ENCODE measurements at regions not wholly inside any gene's neighbourhood (a gene's known extent, or its start where the extent isn't known, plus 50 kb on each side); places are given as distances from the start of the nearest gene placed in this dataset.

DNA sequence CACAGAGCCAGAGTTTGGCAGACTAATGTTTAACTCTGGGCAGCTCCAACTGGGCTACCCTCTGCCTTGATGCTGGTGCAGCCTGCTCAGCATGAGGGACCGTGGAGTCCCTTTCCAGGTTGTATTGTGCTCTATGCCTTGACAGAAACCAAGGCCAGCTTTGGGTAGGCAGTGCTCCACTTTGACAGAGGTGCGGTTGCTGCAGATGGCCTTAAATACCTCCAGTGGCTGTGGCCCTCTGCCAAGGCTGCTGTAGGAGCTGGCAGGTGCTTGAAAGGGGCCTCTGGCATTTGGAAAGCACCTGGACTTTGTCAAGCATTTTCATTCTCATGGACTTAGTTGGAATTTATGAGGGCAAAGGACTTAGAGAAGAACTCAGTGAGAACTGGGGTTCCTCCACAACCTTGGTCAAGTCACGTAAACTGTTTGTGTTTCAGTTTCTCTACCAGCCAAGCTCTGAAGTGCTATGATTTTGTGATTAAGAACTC, 249.7 kb upstream of the ZNF462 start:
- H3K4me1 ChIP-seq (ENCODE audit: control insufficient read depth in 1 of 2, low read depth in 2 of 2): no peaks in the 10 kb centered on the region
- H3K36me3 ChIP-seq: no peaks in the 10 kb centered on the region
- no peak overlapping the region for H3K27ac ChIP-seq
- no peak overlapping the region for H3K4me3 ChIP-seq
- H3K9me3 ChIP-seq: no peaks in the 10 kb centered on the region
- TF ChIP-seq, protein P1, sequence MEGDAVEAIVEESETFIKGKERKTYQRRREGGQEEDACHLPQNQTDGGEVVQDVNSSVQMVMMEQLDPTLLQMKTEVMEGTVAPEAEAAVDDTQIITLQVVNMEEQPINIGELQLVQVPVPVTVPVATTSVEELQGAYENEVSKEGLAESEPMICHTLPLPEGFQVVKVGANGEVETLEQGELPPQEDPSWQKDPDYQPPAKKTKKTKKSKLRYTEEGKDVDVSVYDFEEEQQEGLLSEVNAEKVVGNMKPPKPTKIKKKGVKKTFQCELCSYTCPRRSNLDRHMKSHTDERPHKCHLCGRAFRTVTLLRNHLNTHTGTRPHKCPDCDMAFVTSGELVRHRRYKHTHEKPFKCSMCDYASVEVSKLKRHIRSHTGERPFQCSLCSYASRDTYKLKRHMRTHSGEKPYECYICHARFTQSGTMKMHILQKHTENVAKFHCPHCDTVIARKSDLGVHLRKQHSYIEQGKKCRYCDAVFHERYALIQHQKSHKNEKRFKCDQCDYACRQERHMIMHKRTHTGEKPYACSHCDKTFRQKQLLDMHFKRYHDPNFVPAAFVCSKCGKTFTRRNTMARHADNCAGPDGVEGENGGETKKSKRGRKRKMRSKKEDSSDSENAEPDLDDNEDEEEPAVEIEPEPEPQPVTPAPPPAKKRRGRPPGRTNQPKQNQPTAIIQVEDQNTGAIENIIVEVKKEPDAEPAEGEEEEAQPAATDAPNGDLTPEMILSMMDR (IDR thresholded peaks at IDR 0.05): no peak
- no peaks in the 10 kb centered on the region for H3K27me3 ChIP-seq (replicated peaks; ENCODE audit: insufficient read depth)
- ATAC-seq (ENCODE audit: insufficient number of reproducible peaks, low FRiP score, low read depth) (no peak), DNase-seq (ENCODE audit: low spot score) (no peak)

DNA sequence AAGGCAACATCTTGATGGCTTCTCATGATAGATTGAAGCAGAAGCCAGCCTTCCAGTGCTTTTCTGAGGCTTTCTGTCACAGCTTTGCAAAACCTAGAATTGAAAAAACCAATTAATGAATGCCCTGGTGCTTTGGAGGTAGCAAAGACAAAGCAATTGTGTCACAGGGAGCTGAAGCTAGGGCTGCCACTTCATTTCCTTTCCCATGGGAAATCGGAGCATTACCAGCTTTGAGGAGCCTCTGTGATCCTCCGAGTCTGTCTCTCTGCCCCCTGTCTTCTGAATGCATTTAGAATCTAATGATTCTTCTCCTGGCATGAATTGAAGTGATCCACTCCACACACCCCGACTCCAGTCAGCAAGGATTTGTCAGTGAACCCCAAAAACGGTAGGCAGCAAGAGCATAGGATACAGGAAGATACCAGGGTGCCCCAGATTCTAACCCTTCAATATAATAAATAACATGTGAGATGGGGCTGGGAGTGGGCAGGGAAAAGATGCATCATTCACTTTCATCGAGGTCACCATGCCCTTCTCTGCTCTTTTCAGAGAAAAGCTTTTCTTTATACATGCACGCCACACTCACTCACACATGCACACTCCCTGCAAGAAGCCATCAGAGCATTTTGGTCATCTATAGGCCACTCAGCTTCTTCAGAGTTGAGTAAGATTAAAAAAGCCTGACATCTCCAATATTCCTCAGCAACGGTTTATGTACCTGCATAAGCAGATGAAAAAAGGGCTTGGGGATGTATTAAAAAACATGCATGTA, 247.7 kb upstream of the ZNF462 start:
- DNase-seq (ENCODE audit: low spot score): no peak
- TF ChIP-seq, protein P1 (IDR thresholded peaks at IDR 0.05): no peak
- H3K4me1 ChIP-seq (ENCODE audit: control insufficient read depth in 1 of 2, low read depth in 2 of 2): no peaks in the 10 kb centered on the region

DNA sequence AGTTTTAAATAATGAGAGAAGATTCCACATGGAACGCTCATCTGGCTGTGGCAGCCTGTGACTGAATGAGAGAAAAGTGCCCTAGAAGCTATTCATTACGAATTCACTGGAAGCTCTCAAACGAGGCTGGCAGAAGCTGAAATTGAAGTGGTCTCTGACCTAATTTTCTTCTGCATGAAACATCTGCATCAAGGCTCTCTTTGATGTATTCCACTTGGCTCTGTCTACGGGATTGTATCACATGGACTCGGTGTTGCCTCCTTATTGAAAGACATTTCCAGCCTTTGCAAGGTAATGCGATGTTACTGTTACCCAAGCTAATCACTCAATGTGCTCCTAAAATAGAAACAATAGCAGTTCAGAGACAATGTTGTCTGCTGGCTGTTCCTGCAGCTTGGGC, 246.9 kb upstream of the ZNF462 start:
- H3K9me3 ChIP-seq: no peaks in the 10 kb centered on the region
- DNase-seq (ENCODE audit: low spot score) (no peak), ATAC-seq (ENCODE audit: insufficient number of reproducible peaks, low FRiP score, low read depth) (no peak)
- no peaks in the 10 kb centered on the region for H3K27me3 ChIP-seq (replicated peaks; ENCODE audit: insufficient read depth)
- no peaks in the 10 kb centered on the region for H3K4me1 ChIP-seq (ENCODE audit: control insufficient read depth in 1 of 2, low read depth in 2 of 2)
- TF ChIP-seq, protein P1 (IDR thresholded peaks at IDR 0.05): no peak
- no peaks in the 10 kb centered on the region for H3K36me3 ChIP-seq
- no peak overlapping the region for H3K4me3 ChIP-seq
- H3K27ac ChIP-seq: no peak overlapping the region

More for the DNA sequence above, 247.7 kb upstream of the ZNF462 start:
- Histone ChIP-seq H3K4me3 (no peak overlapping the region), H3K36me3 (no peaks in the 10 kb centered on the region), H3K27me3 (replicated peaks; ENCODE audit: insufficient read depth) (no peaks in the 10 kb centered on the region), H3K9me3 (no peaks in the 10 kb centered on the region), H3K27ac (no peak overlapping the region)
- ATAC-seq (ENCODE audit: insufficient number of reproducible peaks, low FRiP score, low read depth): no peak

DNA sequence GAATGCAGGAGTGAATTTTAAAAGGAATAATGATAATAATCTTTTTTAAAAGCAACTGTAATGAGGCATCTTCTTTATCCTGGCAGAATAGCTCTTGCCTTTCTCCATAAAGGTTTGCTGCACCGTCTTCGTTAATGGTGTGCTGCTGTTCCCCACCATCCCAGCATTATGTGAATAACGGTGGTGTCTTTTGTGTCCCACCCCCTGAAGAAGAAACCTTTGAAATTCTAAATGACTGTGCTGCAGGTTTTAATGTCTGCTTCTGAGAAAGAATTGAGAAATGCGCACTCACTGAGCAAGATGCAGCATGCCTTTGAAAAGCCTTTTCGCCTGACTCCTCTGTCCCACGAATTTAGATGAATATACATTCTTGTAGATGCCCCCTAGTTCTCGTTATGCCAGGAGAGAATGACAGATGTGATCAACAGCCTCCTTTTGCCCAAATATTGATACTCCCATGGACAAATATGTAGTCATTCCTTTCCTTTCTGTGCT, 246.1 kb upstream of the ZNF462 start:
- Histone ChIP-seq H3K9me3 (no peaks in the 10 kb centered on the region), H3K36me3 (no peaks in the 10 kb centered on the region), H3K4me3 (no peak overlapping the region), H3K4me1 (ENCODE audit: control insufficient read depth in 1 of 2, low read depth in 2 of 2) (no peaks in the 10 kb centered on the region), H3K27me3 (replicated peaks; ENCODE audit: insufficient read depth) (no peaks in the 10 kb centered on the region), H3K27ac (no peak overlapping the region)
- no peak for DNase-seq (ENCODE audit: low spot score)
- TF ChIP-seq, protein P1 (IDR thresholded peaks at IDR 0.05): no peak
- ATAC-seq (ENCODE audit: insufficient number of reproducible peaks, low FRiP score, low read depth): no peak

DNA sequence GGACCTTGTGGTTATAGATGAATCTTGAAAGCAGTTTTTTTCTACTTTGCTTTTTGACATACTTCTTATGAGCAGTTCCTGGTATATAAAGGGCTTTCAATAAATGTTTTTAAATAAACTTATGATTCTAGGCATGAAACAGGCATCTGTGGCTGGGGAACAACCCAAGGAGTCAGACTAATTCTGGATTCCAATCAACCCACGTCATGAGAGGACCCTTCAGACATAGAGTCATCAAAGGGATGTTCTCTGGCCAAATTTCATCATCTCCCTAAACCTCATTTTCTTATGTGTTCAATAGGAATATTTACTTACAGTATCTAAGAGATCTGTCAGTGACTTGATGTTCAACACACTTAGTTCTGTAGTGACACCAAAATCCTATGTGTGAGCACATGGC, 243.8 kb upstream of the ZNF462 start:
- ATAC-seq (ENCODE audit: insufficient number of reproducible peaks, low FRiP score, low read depth) (no peak), DNase-seq (ENCODE audit: low spot score) (no peak)

More for the DNA sequence above, 243.8 kb upstream of the ZNF462 start:
- no peaks in the 10 kb centered on the region for H3K4me1 ChIP-seq (ENCODE audit: control insufficient read depth in 1 of 2, low read depth in 2 of 2)
- no peaks in the 10 kb centered on the region for H3K27me3 ChIP-seq (replicated peaks; ENCODE audit: insufficient read depth)
- H3K4me3 ChIP-seq: no peak overlapping the region
- H3K9me3 ChIP-seq: no peaks in the 10 kb centered on the region
- TF ChIP-seq, protein P1 (IDR thresholded peaks at IDR 0.05): no peak
- no peaks in the 10 kb centered on the region for H3K36me3 ChIP-seq
- H3K27ac ChIP-seq: no peak overlapping the region
